HG03060 (cell line): ENCODE measurements at regions not wholly inside any gene's neighbourhood (a gene's known extent, or its start where the extent isn't known, plus 50 kb on each side); places are given as distances from the start of the nearest gene placed in this dataset.

ENCODE experiments used
- ATAC-seq: cut with Tn5 transposase; IDR thresholded peaks from one replicate; pipeline ENCODE4 v1.9.1; 2021; ENCODE audit warnings: low read depth, moderate number of reproducible peaks; ENCODE audit not compliant: unreplicated experiment

- ATAC-seq: no peak
These were observed 653.1 kb upstream of the KLF4 start for GRCh38 chr9:108142504-108143201.

GRCh38 chr9:108142142-108142503 lies 652.6 kb upstream of the KLF4 start:
- no peak for ATAC-seq

GRCh38 chr9:108139900-108140299 lies 650.3 kb upstream of the KLF4 start:
- no peak for ATAC-seq

- ATAC-seq: no peak
These were observed 648.9 kb upstream of the KLF4 start for GRCh38 chr9:108138516-108138915.

- ATAC-seq: no peak
These were observed 647.1 kb upstream of the KLF4 start for GRCh38 chr9:108136656-108137055.

GRCh38 chr9:108134486-108135128 lies 645.0 kb upstream of the KLF4 start:
- ATAC-seq: no peak

GRCh38 chr9:108133680-108134079 lies 644.1 kb upstream of the KLF4 start:
- ATAC-seq: no peak

- no peak for ATAC-seq
These were observed 643.5 kb upstream of the KLF4 start for GRCh38 chr9:108133101-108133500.

GRCh38 chr9:108130905-108131304 lies 641.3 kb upstream of the KLF4 start:
- ATAC-seq: no peak

GRCh38 chr9:108125625-108126024 lies 636.1 kb upstream of the KLF4 start:
- no peak for ATAC-seq

GRCh38 chr9:108119530-108120113 lies 630.1 kb upstream of the KLF4 start:
- ATAC-seq: no peak

GRCh38 chr9:108117795-108118194 lies 628.2 kb upstream of the KLF4 start:
- ATAC-seq: no peak

GRCh38 chr9:108117306-108117705 lies 627.7 kb upstream of the KLF4 start:
- no peak for ATAC-seq

- ATAC-seq: no peak
These were observed 624.0 kb upstream of the KLF4 start for GRCh38 chr9:108113596-108113995.

GRCh38 chr9:108109927-108110690 lies 620.5 kb upstream of the KLF4 start:
- no peak for ATAC-seq

GRCh38 chr9:108108852-108109448 lies 619.4 kb upstream of the KLF4 start:
- ATAC-seq: no peak

GRCh38 chr9:108108280-108108851 lies 618.8 kb upstream of the KLF4 start:
- ATAC-seq: no peak

GRCh38 chr9:108105885-108106284 lies 616.3 kb upstream of the KLF4 start:
- ATAC-seq: no peak

- ATAC-seq: no peak
These were observed 615.4 kb upstream of the KLF4 start for GRCh38 chr9:108104991-108105390.

- no peak for ATAC-seq
These were observed 613.6 kb upstream of the KLF4 start for GRCh38 chr9:108103046-108103693.
